Caco-2 (cell line): ENCODE measurements at regions not wholly inside any gene's neighbourhood (a gene's known extent, or its start where the extent isn't known, plus 50 kb on each side); places are given as distances from the start of the nearest gene placed in this dataset.

Experiments
- BruUV-seq: library from RNA; stranded (reverse); fragments of 400-500 nt; replicated peaks from 2 replicates; lab custom pipeline; 2021; lab: Mats Ljungman, UMichigan
- CTCF ChIA-PET: fragments of 300-600 bp; sonication (Branson Sonifier 250); formaldehyde crosslinking; loops from one replicate; lab custom pipeline; 2022; ENCODE audit warnings: antibody characterized with exemption; lab: Charles Lee
- POLR2A ChIA-PET: fragments of 300-600 bp; sonication (Branson Sonifier 250); formaldehyde crosslinking; loops from one replicate; lab custom pipeline; 2022; ENCODE audit warnings: antibody characterized with exemption; lab: Charles Lee
- DNase-seq, 2 experiments: peaks; one replicate each; pipeline versions ENCODE4 v3.0.0 to v3.0.0-alpha.2; 2020 to 2022
- H3K27me3 ChIP-seq: replicated peaks from 2 replicates; pipeline ENCODE4 v1.6.0; 2011; ENCODE audit warnings: low read length; ENCODE audit not compliant: control insufficient read depth, insufficient read depth
- H3K36me3 ChIP-seq: 2 replicates; pipeline ENCODE4 v1.5.1; 2011; ENCODE audit warnings: low read length; ENCODE audit not compliant: control insufficient read depth, insufficient read depth
- H3K4me1 ChIP-seq: fragments of 250-450 bp; sonication (Bioruptor Pico); 2 replicates; pipeline ENCODE4 v1.5.1; 2020; ENCODE audit warnings: mild to moderate bottlenecking
- H3K4me3 ChIP-seq: 2 replicates; pipeline ENCODE4 v1.5.1; 2011; ENCODE audit warnings: low read depth, mild to moderate bottlenecking, control low read depth, low read length
- H3K9me3 ChIP-seq: fragments of 250-450 bp; sonication (Bioruptor Pico); 2 replicates; pipeline ENCODE4 v1.5.1; 2020; ENCODE audit warnings: mild to moderate bottlenecking, moderate library complexity
- H3K27ac Mint-ChIP-seq: one replicate; pipeline ENCODE4 v1.8.0; 2022; ENCODE audit warnings: mixed read lengths; ENCODE audit not compliant: unreplicated experiment
- H3K27me3 Mint-ChIP-seq: one replicate; pipeline ENCODE4 v1.8.0; 2022; ENCODE audit warnings: mixed read lengths; ENCODE audit not compliant: insufficient read depth, unreplicated experiment
- H3K36me3 Mint-ChIP-seq: one replicate; pipeline ENCODE4 v1.8.0; 2022; ENCODE audit warnings: mild to moderate bottlenecking, mixed read lengths; ENCODE audit not compliant: insufficient read depth, unreplicated experiment
- H3K4me1 Mint-ChIP-seq: one replicate; pipeline ENCODE4 v1.8.0; 2022; ENCODE audit warnings: low read depth, mixed read lengths; ENCODE audit not compliant: unreplicated experiment
- H3K4me3 Mint-ChIP-seq: one replicate; pipeline ENCODE4 v1.8.0; 2022; ENCODE audit warnings: mild to moderate bottlenecking, moderate library complexity, mixed read lengths; ENCODE audit not compliant: unreplicated experiment
- H3K9me3 Mint-ChIP-seq: one replicate; pipeline ENCODE4 v1.8.0; 2022; ENCODE audit warnings: mixed read lengths; ENCODE audit not compliant: unreplicated experiment
- intact Hi-C: fragments of 100-400 bp; cut with micrococcal nuclease; formaldehyde crosslinking; loops from one replicate; pipeline ENCODE4 v1.10.0; 2022; ENCODE audit not compliant: unreplicated experiment
- TF ChIP-seq, protein P1 (sequence below), 2 experiments: fragments of 200-600 bp in 1 of 2; IDR thresholded peaks; 1 replicate in 1 of 2; 2 replicates in 1 of 2; pipeline versions ENCODE4 v1.5.1 to v1.8.0; 2011 to 2022; ENCODE audit warnings: antibody characterized with exemption in 1 of 2, control low read depth in 1 of 2, inconsistent platforms in 1 of 2, low read depth in 1 of 2, low read length in 1 of 2, mild to moderate bottlenecking in 1 of 2, moderate library complexity in 1 of 2; ENCODE audit not compliant: insufficient read depth in 1 of 2, severe bottlenecking in 1 of 2, unreplicated experiment in 1 of 2

- ChIA-PET CTCF (interaction anchor here (0.6 kb wide), 1 partner anchor 47 kb away, joined by 3 read pairs; no protein-coding TSS in a partner anchor), POLR2A (no interaction called here)
- Histone ChIP-seq H3K9me3 (no peaks in the 10 kb centered on the region; the same call in 1 of the 2 replicates), H3K36me3 (no peaks in the 10 kb centered on the region), H3K4me1 (no peaks in the 10 kb centered on the region), H3K27me3 (no peaks in the 10 kb centered on the region), H3K4me3 (no peak overlapping the region)
- peaks cover 7% of the 10 kb centered on the region for H3K9me3 Mint-ChIP-seq
- peaks cover 32% of the 10 kb centered on the region for H3K27me3 Mint-ChIP-seq
- intact Hi-C loops: no loop called here
- no peak overlapping the region for H3K27ac Mint-ChIP-seq
- TF ChIP-seq, protein P1, sequence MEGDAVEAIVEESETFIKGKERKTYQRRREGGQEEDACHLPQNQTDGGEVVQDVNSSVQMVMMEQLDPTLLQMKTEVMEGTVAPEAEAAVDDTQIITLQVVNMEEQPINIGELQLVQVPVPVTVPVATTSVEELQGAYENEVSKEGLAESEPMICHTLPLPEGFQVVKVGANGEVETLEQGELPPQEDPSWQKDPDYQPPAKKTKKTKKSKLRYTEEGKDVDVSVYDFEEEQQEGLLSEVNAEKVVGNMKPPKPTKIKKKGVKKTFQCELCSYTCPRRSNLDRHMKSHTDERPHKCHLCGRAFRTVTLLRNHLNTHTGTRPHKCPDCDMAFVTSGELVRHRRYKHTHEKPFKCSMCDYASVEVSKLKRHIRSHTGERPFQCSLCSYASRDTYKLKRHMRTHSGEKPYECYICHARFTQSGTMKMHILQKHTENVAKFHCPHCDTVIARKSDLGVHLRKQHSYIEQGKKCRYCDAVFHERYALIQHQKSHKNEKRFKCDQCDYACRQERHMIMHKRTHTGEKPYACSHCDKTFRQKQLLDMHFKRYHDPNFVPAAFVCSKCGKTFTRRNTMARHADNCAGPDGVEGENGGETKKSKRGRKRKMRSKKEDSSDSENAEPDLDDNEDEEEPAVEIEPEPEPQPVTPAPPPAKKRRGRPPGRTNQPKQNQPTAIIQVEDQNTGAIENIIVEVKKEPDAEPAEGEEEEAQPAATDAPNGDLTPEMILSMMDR (IDR thresholded peaks at IDR 0.05; ENCODE audit: insufficient read depth in 1 of 2, low read depth in 1 of 2, low read length in 1 of 2, severe bottlenecking in 1 of 2, unreplicated experiment in 1 of 2): no peak
- DNase-seq: no peak
- no TSS peak for BruUV-seq
- H3K4me3 Mint-ChIP-seq: no peak overlapping the region
- H3K36me3 Mint-ChIP-seq: no peaks in the 10 kb centered on the region
- H3K4me1 Mint-ChIP-seq: peaks cover 7% of the 10 kb centered on the region
Observed at GRCh38 chr1:181984006-181984405, 77.5 kb downstream of the ZNF648 start.

DNA sequence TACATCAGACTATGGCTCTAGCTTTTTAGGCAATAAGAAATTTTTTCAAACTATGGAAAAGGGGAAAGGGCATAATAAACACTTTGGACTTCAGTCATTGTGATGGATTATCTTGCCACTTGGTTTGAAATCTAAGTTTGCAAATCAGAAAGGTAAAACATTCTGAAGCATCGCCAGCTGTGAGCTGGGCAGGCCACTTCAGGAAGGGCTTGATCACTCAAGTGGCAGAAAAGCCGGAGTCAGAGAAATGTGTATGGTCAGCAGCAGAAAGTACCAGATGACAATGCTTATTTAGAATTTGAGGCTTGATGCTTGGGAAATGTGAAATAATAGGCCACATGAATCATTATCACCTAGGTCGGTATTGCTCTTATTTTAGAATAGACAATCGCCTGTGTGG is 79.7 kb downstream of the ZNF648 start:
- no peaks in the 10 kb centered on the region for H3K4me1 ChIP-seq
- H3K27me3 ChIP-seq: no peaks in the 10 kb centered on the region
- no peak overlapping the region for H3K4me3 ChIP-seq
- Mint-ChIP-seq H3K4me3 (no peak overlapping the region), H3K27ac (no peak overlapping the region), H3K27me3 (peaks cover 37% of the 10 kb centered on the region), H3K9me3 (peaks cover 20% of the 10 kb centered on the region), H3K36me3 (no peaks in the 10 kb centered on the region), H3K4me1 (peaks cover 3% of the 10 kb centered on the region)
- no peak for DNase-seq
- ChIA-PET CTCF (no interaction called here), POLR2A (no interaction called here)
- intact Hi-C loops: no loop called here
- TF ChIP-seq, protein P1 (IDR thresholded peaks at IDR 0.05; ENCODE audit: insufficient read depth in 1 of 2, low read depth in 1 of 2, low read length in 1 of 2, severe bottlenecking in 1 of 2, unreplicated experiment in 1 of 2): no peak
- H3K36me3 ChIP-seq: no peaks in the 10 kb centered on the region
- H3K9me3 ChIP-seq: no peaks in the 10 kb centered on the region; the same call in 1 of the 2 replicates
- no TSS peak for BruUV-seq

- no peaks in the 10 kb centered on the region for H3K4me1 Mint-ChIP-seq
- no peaks in the 10 kb centered on the region for H3K36me3 Mint-ChIP-seq
- TF ChIP-seq, protein P1 (IDR thresholded peaks at IDR 0.05; ENCODE audit: insufficient read depth in 1 of 2, low read depth in 1 of 2, low read length in 1 of 2, severe bottlenecking in 1 of 2, unreplicated experiment in 1 of 2): no peak
- intact Hi-C loops: no loop called here
- Histone ChIP-seq H3K36me3 (no peaks in the 10 kb centered on the region), H3K27me3 (no peaks in the 10 kb centered on the region), H3K4me3 (no peak overlapping the region), H3K9me3 (no peaks in the 10 kb centered on the region), H3K4me1 (no peaks in the 10 kb centered on the region)
- peaks cover 11% of the 10 kb centered on the region for H3K27me3 Mint-ChIP-seq
- ChIA-PET POLR2A (no interaction called here), CTCF (no interaction called here)
- no peaks in the 10 kb centered on the region for H3K9me3 Mint-ChIP-seq
- no peak overlapping the region for H3K4me3 Mint-ChIP-seq
- H3K27ac Mint-ChIP-seq: no peak overlapping the region
- DNase-seq: no peak
- BruUV-seq: no TSS peak
Observed at GRCh38 chr1:181972256-181972655, 89.3 kb downstream of the ZNF648 start.
